Daoy (cell line): ENCODE measurements at regions not wholly inside any gene's neighbourhood (a gene's known extent, or its start where the extent isn't known, plus 50 kb on each side); places are given as distances from the start of the nearest gene placed in this dataset.

Experiments used
- DNase-seq: peaks from one replicate; pipeline ENCODE4 v3.0.0-alpha.2; 2015; ENCODE audit warnings: low read depth

DNA sequence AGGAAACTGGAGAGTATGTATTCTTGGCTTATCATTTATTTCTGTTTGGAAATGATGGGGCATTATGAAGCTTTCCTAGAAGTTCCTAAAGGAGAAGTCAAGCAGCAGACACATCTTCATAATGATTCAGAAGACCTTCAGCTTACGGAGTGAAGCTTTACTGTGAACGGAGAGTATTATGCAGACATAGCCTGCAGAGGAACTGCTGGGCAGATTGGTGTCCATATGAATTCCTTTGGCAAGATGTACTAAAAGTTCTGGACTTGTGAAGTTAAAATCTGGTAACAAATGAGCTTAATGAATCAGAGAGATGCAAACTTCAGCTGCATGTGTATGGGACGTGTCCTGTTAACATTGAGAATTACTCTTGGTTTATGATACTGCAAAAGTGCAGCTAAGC, 60.1 kb downstream of the NABP1 start:
- DNase-seq: no peak

DNA sequence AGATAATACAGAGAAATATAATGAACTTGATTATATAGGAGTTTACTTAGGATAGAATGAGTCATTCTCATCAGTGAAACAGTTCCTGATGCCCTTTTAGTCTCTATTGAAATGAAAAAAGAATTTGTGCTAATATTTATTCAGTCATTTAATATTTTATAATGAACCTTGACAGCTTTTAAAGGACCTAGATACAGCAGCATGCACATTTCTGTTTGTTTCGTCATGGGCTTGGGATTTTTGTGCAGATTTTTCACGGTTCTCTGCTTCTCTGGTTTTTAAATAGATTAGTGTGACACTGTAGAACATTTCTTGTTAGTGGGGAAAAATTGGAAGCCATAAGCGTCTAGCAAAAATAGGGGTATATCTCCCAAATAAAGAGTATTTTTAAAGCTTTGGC, 60.7 kb downstream of the NABP1 start:
- no peak for DNase-seq

DNA sequence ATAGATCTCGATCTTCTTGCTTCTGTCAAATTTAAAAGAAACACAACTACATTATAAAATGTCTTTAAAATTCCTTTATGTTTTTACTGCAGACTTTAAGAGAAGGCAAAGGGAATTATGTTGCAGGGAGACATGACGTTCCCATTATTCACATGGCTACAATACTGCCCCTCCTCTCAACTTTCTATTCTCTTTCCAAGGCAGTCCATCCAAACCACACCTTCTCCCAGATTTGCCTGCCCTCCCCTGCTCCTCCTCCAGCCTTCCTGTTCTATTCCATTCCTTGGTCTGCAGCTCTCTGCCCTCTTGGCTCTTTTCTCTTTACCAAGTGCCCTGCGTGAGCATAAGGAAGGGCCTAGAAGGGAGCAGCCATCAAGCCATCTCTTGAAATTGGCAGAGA, 61.3 kb downstream of the NABP1 start:
- no peak for DNase-seq

DNA sequence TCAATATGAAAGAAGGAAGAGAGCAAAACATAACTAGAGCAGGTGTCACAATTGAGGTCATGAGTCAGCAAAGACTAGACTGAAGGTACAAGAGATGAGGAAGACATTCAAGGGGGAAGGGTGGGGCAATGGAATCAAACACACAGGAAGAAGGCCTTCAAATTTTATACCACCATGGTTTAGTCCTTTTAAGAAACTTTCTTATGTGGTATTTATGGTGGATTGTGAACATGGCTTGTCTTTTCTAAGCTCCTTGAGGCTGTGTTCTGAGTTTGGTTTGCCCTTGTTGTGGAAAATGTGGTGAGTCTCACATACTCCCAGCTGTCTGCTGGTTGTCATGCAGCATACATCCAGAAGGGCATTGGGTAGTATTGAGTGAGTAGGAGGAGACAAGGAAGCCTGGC, 62.1 kb downstream of the NABP1 start:
- DNase-seq: no peak

DNA sequence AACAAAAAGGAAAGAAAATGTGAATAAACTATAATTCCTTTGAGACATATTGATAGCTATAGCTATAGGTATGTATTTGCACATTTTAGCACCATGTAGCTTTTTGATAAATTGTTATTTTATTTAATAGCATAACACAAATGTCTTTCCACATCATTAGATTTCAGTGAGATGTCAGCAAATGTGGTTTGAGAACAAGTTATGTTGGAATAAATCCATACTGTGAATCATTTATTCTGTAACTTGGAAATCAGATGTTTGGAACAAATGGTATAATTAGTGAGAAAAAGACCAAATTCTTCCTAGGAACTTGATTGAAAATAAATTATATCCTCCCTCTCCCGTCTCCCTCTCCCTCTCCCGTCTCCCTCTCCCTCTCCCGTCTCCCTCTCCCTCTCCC, 62.8 kb downstream of the NABP1 start:
- no peak for DNase-seq

DNA sequence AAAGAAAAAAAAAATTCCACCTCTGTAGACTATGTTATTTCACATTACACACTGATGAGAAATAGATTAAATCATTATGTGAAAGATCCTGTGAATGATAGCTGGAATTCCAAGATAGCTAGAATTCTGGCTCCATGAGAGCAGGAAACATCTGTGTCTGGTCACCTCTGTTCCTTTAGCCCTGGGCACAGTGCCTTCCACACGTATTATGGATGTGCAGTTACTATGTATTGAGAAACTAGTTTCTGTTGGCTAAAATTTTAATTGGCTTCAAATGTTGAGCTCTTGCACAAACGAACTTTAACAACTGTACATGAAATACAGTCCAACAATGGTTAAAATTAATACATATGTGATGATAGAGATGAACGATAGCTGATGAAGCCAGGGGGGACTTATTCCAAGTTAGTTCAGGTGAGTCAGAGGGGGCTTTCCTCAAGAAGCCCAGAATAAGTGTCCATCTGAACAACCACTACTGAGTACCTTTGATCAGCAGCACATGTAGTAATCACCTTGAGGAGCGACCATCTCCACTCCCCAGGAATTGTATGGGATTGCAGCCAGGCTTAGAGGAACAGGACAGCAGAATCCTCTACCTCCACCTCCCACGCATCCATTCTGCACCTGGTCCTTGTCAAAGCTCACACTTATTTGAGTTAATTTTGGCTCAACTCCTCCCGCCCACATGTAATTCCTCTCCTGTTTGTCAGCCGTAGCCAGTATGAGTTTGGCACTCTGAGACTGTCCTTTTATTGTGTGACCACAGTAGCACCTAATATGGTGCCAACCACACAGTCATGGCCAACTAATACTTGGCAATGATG, 68.6 kb downstream of the NABP1 start:
- DNase-seq: no peak

DNA sequence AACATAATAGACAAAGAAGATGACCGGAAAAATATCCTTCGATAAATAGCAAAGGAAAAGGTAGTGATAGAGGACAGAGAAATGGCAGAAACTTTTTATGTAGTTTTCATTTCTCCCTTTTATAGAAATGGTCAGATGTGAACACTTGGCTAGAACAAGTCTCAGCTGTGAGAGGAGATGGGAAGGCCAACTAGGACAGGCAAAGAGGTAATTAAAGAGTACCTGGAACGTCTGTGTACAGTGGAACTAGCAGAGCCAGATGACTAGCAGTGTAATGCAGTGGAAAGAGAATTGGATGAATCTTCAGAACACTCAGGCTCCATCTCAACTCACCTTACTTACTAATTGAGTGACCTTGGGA, 69.2 kb downstream of the NABP1 start:
- DNase-seq: no peak

DNA sequence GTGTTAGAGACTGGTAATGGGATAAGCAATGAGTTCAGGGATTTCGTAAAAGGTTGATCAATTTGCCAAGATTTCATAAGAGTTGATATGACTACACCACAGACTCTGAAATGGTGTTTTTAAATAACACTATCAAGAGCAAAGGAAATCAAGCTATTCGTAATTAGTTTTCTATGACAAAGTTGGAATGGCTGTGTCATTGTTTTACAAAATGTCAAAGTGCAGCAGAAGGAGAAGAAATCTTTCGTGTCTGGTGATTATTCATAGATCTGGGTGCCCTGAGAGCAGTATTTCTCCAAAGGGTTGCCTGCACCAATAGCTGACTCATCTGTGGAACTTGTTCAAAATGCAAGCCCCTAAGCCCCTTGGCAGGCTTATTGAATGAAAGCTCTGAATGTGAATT, 70.1 kb downstream of the NABP1 start:
- DNase-seq: no peak

DNA sequence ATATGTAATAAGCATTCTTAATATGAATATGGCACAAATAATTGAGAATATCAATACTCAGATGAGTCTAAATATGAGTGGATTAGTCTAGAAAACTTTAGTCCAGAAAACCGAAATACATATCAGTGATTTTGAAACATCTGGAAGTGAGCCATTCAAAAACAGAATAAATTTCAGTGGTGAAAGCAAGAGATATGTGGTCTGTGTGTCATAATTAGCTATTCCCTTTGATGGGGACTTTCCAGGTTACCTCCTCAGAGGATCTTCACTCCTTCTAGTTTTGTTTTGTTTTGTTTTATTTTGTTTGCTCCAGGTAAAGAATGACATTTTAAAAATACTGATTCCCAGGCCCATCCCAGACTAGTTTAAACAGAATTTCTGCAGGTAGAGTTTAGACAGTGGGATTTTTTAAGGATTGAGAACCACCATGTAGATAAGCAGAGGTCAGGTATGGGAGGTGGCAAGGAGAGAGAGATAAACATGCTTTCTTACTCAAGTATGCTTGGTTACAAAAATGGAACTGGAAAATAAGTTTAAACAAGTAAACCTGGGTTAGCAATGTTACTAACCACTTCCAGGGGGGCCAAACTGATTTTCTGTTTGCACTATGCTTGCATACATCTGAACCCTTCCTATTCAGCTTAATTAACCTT, 70.7 kb downstream of the NABP1 start:
- no peak for DNase-seq

DNA sequence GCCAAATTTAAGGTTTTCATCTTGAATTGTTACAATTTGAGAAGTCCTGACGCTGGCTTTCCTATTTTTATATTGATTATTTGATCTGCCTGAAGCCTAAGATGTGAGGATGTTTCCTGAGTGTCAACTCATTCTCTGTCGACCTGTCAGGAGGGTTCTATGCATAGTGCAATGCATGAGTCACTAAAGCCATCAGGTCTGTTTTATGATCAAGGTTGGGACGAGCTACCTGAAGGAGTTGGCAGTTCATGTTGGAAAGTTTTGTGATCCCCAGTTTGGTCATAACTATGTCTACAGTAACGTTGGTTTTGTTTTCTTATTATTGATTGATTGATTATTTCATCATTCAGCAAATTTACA, 71.2 kb downstream of the NABP1 start:
- no peak for DNase-seq

DNA sequence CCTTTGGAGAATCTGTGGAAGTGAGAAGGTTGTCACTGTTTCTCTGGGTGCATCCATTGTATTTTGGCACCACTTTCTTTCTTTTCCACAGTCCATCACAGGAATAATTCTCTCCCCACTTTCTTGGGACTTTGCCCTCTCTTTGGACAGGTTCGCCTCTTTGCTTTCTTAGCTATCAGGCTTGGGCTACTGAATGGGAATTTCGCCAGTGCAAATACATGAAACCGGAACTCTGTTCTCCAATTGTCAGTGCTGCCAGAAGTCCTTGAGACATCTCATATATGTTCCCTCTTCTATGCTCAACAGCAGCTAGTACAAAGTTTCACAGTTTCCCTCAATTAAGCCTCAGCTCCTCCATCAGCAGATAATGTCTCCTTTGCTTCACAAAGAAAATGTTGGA, 76.2 kb downstream of the NABP1 start:
- no peak for DNase-seq

DNA sequence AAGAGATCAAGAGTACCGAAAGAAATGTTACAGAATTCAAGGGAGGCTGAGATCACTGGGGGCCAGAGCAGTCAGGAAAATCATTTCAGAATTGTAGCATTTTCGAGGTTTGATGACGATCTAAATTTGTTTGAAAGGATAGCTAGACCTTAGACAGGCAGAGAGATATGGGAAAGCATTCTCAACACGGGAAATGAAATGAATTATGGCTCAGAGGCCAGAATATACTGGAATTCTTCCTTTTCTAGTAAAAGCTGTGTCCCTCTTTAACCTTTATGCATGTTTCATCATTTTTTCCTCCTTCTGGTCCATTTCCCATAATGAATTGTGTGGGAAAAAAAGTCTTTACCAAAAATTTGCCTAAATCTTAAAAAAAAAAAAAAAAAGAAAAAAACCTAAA, 78.8 kb downstream of the NABP1 start:
- DNase-seq: no peak

DNA sequence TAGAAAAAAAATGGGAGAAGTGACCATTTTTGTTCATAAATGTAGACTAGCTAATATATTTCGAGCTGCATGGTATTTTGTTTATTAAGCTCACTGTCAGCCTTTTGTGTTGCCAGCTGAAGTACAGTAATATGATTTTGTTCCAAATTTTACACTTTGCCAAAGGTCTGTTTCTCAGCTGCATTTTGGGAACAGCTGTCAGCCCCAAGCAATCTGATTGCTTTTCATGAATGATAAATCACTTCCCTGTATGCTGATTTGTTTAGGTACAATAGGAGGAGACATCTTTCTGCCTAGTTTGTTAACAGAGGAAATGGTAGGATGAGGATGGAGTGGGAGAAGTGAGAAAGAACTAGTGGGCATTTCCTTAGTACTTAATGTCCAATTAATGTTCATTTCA, 79.3 kb downstream of the NABP1 start:
- DNase-seq: no peak

DNA sequence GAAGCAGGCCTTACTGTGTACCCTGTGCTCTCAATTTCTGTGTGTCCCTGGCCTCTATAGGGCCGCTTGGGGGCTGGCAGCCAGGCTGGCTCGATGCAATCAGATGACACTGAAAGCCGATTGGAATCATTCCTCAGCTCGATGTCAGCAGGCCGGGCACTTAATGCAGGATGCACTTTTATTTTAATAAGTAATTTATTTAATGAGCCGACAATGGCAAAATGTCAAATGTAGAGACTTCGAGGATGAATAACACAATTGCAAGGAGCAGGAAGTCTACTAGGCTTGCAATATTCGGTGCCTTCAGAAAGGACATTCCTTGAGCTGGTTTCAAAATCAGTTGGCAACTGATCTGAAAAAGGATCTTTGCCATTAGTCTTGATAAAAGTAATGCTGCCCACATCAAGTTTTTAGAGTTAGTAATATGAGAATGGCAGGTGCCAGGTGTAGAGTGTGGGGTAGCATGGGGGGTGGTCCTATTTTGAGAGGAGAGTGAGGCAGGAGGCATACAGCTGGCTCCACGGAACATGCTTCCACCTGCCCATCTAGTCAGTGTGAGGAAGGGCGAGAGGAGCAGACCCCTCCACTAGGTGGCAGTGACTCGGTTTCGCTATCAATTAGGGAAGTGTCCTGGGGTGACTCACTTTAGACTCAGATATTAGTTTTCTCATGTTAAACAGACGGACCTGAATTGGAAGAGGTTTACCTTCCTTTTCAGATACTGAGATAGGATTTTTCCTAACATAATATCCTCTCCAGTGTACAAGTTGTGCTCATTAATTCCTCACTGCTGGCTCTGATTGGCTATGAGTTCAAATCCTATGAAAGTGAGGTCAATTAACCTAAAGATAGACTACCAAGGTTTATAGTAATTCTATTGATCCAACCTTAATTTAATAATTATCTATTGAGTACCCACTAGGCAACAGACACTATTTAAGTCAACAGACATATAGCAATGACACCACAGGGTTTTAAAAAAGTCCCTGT, 80.9 kb downstream of the NABP1 start:
- peak; percentile 79 for DNase-seq

DNA sequence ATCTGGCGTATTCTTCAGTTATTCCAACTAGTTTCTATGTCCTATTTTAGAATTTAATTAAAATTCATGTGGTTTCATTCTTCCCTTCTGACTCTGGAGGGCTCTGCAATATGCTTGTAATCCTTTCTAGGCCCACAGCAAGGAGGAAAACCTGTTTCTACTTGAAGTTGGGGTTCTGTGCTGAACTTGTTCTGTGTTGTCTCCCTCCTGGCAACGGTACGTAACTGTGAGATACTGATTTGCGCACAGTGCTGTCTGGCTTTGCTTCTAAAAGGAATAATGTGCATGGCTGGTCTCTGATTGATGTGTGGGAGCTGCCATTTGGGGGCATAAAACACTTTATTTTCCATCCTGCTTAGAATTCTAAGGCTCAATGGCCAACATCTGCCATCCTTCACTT, 81.7 kb downstream of the NABP1 start:
- no peak for DNase-seq

DNA sequence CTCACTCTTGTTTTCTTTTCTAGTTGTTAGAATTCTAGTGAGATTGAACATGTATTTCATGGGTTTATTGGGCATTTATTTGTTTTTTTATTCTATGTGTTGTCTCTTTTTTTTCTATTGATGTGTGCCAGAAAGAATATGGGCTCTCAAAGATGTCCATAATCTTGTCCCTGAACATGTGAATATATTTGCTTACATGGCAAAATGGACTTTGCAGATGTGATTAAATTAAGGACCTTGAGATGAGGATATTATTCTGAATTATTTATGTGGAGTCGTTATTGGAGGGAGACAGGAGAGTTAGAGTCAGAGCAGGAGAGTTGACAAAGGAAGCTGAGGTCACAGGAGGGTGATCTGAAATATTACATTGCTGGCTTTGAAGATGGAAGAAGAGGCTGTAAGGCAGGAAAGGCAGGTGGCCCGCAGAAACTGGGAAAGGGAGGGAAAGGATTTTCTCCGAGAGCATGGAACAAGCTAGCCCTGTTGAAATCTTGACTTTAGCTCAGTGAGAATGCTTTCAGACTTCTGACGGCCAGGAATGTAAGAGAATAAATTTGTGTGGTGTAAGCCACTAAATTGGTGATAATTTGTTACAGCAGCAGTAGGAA, 82.8 kb downstream of the NABP1 start:
- DNase-seq: no peak

DNA sequence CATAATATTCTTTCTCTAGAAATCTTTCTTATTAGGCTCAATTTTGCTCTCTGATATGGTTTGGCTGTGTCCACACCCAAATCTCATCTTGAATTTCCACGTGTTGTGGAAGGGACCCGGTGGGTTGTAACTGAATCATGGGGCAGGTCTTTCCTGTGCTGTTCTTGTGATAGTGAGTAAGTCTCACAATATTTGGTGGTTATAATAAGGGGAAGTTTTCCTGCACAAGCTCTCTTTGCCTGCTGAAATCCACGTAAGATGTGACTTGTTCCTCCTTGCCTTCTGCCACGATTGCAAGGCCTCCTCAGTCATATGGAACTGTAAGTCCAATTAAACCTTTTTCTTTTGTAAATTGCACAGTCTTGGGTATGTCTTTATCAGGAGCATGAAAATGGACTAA, 73.8 kb downstream of the CAVIN2 start:
- DNase-seq: no peak

DNA sequence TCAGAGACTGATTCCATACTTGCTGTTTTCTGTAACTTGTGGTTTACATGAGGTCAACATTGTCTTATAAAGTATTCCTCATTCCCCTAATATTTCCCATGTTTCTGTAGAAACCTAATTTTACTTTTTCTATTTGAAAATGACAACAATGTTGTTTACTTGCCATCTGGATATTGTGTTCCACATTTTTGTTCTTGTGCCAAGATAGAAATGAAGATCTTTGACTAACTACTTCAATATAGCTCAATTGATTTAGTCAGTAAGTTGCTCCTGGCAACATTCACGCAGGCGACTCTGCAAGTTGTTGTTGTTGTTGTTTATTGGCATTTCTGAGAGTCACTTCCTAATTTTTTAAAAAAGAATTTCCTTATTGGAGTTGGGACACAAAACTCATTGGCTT, 69.5 kb downstream of the CAVIN2 start:
- DNase-seq: no peak

DNA sequence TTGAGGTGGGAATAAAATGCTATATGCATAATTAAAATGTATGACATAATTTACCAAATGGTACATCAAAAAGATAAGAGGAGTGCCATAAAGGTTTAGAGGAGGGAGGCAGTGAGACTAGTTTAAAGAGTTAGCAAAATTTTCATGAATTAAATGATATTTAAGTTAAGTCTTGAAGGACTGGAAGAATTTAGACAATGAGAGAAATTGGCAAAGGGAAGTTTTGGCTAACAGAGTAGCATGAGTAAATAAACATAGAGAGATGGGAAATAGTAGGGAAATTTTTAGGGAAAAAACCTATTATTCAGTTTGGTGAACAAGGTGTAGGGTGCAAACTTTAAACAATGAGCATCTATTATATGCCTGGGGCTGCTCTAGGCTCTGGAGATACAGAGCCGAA, 68.8 kb downstream of the CAVIN2 start:
- no peak for DNase-seq

DNA sequence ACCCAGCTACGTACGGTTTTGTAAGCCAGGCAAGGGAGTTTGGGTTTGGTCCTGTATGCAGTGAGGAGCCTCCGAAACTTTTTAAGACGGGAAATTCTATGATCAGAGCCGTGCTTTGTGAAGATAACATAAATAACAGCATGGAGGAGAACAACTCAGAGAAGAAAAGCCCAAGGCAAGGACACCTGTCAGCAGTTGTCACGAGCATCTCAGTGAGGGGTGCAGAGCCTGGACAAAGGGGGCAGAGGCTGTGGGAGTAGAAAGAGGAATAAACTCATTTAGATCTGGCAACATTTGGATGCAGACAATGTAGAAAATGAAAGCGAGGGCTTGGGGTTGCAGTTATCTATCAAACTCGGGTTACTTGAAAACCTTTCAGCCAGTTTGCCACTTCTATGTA, 64.5 kb downstream of the CAVIN2 start:
- no peak for DNase-seq

DNA sequence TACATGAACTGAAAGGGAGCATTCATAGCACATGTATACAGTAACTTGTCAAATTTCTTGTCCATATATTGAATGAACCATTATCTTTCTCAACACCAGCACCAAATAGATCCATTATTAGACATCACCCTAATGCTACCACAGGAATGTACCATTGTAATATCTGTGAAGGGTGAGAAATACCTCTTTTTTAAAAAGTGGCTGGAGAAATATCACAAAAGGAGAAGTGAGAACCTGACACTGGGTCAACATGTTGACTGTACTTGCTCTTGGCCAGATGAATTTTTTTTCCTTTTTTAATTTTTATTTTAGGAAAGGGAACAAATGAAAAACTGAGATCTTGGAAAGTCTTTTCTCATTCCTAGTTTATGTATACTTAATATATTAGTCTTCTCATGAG, 63.5 kb downstream of the CAVIN2 start:
- no peak for DNase-seq
